Eye (tissue), 1 donor: ENCODE measurements at regions not wholly inside any gene's neighbourhood (a gene's known extent, or its start where the extent isn't known, plus 50 kb on each side); places are given as distances from the start of the nearest gene placed in this dataset.
"Not testable (repeated sequence)": the region's sequence is repeated elsewhere in the genome, so short reads cannot be mapped to it uniquely, and the experiment has no call there.

Source experiments
- DNase-seq: peaks from one replicate; pipeline ENCODE4 v3.0.0-alpha.2; 2015

DNA sequence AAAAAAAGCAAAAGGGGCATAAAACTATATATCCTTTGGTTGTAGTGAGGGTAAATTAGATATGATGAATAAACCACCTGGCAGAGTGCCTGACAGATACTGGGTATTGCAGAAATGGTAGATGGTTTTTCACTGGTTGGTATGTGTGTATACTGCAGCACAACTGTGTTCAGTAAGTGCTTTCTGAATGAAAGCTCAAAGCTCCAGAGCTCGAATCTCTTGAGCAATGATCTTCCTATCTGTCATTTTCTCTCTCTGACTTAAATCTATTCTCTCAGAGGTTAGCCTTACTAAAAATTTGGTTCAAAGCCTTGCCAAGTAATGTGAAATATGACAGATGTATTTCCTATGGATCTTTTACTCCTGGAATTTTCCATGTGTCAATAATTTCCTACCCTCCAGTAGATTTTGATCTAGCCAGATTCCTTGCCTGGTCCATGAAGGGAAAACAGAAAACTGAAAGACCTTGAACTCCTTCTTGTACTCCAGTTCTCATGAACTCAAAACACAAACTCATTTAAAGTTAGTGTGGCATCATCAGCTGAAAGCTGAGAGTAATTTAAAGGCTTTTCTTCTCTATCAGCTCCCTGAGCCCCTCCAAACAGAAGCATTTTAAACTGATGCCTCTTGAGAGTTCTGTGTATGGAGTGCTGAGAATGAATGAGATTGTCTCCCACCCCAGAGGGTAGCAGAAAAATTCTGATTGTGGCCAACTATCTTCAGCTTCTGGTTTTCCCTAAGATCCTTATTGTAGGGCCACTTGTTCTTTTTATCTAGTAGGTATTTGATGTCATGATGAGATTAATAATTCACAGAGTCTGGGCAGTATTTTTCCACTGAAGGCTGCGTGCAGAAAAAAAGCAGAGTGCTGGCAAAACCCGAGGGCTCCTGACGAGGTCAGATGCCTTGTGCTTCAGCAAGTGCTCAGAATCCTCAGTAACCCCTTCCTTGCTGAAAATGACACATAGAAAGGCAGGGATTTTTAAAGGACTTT is 363.4 kb upstream of the BOD1L1 start:
- peak; percentile 77 for DNase-seq

DNA sequence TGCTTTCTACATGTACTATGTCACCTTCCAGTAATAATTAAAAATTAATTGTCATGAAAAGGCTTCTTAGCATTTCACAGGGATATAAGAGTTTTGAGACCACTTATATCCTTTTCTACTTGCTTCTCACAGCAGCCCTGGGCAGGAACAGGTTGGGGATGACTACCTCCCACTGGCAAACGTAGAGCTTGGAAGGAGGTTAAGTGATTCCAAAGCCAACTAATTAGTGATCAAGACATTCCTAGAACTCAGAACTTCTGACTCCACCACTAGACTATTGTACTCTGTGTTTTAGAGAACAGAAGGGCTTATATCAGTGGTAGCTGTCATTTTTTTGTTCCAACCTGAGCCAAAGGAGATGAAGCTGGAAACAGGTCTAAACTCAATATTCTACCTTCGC is 364.5 kb upstream of the BOD1L1 start:
- no peak for DNase-seq

DNA sequence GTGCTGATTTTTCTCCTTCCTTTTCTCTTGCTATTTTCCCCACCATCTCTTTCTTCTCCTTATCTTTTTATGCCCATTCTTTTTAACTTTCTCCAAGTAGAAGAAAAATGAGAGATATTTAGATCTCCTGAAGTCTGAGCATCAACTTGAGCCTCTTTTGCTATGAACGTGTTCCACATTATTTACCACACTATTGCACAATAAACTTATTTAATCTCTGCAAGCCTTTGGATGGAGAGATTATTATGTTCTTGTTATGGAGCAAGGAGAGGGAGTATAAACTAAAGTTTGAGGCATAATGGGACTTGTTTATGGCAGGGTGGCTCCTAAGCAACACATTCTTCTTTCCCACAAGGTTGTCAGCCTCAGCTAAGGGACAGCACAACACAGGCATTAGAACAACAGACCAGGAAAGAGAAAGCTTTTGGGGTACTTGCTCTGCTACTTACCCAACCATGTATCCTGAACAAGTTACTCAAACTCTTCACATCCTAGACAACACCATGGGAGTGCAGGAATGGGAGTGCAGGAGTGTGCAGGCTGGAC is 365.5 kb upstream of the BOD1L1 start:
- DNase-seq = no peak

DNA sequence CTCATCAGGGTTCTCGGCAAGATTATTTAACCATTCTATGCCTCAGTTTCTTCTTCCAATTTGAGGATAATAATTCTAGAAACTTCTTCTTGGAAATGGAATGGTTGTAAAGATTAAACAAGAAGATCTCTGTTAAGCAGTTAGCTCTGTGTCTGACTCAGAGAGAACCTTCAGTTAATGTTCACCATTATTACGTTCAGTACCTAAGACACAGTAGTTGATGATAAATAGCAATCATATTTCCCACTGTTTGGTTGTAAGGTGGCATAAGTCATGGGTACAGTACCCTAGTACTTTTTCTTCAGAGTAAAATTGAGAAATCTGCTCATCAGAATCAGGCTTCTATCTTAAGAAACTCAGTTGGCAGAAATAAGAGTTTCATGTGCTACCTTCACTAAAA is 366.5 kb upstream of the BOD1L1 start:
- DNase-seq = no peak

DNA sequence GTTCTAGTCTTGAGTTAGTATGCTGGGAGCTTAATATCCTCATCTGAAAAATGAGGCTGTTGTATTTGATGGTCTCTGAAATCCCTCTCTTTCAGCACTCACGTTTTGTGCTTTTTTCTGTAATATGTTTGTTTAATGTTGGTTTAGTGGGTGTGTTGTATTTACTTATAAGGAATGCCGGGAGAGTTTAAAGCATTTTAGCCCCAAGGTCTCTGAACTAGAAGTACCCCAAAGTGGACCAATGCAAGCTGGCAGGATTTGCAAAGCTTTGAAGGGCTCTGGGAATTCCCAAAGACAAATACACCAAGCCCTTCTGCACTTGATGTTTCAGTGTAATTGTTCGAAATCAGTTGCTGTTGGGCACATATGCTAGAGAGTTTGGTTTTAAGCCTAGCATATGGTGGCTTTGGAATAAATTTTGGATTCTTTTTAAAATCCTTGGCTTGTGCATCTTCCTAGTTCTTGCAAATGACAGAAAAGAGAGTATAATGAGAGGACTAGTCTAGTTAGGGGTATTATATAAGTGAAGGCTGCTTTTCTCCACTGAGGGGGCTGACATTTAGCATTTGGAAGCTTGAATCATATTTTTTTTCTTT is 371.4 kb upstream of the BOD1L1 start:
- no peak for DNase-seq

DNA sequence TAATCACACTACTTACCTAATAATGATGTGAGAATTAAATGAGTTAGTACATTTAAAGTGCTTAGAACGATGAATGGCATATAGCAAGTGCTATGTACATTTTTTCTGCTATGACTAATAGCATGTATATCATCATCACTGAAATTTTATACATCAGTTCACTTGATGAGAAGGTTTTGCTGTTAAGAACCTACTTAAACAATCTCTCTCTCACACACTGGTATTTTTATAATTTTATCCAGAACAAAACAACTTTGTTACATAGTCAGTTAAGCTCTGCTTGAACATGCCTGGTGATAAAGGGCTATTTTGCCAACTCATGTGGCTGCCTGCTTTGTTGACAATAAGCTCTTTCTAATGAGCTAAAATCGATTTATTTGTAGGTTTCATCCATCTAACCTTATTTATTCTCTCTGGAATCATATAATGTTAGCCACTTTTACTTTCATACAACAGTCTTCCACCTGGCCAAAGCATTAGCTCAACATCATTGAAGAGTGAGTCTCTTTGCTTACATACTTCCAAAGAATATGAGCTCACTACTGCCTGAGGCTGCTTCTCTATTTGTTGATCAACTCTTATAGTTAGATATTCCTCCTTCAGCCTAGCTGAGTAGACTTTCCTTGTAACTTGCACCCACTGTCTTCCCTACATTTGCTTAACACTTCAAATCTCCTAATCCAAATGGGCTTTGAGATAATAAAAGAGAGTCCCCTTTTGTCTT is 372.7 kb upstream of the BOD1L1 start:
- DNase-seq = no peak

DNA sequence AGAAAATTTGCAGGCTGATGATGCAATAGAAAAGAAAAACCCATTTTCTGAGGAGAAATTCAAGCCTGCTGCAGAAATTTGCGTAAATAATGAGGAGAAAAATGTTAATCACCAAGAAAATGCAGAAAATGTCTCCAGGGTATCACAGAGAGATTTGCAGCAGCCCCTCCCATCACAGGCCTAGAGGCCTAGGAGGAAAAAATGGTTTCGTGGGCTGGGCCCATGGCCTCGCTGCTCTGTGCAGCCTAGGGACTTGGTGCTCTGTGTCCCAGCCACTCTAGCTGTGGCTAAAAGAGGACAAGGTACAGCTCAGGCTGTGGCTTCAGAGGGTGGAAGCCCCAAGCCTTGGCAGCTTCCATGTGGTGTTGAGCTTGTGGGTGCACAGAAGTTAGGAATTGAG is 374.8 kb upstream of the BOD1L1 start:
- DNase-seq = not testable (repeated sequence)

DNA sequence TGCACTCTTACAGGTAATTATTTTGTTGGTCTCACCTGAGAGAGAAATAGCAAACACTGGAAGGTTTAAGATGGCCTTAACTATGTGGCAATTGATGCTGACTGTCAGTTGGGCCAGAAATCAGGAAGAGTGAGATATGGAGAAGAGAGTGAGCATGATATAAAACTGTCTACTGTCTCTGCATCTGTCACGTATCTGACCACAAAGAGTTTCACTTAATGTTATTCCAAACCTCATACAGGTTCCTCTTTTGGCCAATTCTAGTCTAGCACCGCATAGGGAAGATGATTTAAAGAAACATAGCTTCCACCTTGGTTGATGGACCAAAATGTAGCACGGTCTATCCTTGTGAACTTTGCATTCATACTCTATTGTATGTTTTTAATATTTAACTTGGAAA is 381.0 kb upstream of the BOD1L1 start:
- DNase-seq = no peak

DNA sequence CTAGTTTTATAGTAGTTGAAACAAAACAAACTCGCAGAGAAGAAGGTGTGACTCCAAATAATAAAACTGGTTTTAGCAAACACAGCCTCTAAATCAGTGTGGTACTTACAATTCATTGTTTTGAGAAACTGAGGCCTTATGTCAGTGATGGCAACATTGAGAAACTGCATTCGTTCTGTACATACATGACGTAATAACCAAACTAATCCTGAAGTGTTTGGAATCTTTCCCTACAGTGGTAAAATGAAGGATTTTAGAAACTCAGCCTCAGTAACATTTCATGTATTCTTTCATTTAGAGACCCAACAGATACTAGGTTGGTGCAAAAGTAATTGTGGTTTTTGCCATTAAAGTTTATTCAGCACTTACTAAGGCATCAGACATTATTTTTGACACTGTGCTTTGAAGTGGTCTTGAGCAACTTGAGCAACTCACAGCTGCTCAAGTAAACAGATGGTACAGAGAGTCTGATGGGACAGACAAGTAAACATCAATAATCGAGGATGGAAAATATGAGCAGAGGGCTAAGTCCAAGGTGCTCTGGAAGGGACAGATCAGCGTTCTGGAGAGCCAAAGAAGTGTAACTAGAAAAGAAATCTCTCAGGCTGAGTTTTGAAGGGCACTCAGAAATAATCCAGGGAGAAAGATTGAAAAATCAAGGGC is 390.8 kb upstream of the BOD1L1 start:
- no peak for DNase-seq

DNA sequence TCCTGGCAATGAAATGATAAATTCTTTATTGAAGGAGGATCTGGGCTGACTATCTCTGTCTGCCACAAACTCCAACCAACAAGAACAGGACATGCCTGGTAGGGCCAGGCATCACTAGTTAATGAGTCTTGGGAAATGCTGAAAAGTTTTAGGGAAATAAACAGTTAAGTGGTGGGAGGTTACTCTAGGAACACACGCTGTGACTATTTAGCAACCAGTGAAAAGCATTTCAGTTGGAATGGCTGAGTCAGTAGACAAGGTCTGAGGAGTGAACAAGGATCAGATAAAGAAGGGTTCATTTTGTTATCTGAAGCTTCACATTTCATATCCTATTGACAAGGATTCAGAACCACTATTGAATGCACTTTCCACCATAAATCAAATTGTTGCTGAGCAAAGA is 394.9 kb upstream of the BOD1L1 start:
- no peak for DNase-seq

DNA sequence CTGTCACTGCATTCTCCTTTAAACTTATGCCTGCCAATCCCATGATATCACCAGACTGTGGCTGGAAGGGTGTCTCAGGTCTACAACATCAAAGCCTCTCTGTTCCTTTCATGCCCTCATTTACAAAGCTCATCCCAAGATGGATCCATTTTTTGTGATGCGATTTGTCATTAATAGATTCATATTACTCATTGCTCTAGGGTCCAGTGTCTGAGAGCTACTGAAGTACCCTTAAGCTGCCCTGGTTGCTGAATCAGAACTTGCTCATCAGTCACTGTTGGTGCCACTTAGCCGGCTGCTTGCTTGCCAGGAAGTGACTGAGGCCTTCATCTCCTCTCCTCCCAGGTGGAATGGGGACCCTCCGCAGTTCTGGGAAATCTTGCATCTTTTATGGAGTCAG is 395.5 kb upstream of the BOD1L1 start:
- no peak for DNase-seq

DNA sequence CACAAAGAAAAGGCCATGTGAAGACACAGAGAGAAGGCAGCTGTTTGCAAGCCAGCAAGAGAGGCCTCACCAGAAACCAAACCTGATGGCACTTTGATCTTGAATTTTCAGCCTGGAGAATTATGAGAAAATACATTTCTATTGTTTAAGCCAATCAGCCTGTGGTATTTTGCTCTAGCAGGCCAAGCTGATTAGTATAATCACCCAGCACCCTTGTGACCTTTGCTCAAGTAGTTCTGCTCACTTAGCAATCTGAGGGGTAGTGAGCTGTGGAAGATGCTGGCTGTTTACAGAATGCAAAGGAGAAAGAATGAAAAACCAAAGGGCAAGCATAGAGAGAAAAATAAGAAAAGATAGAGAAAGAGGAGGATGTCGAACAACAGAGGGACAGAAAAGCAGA is 396.4 kb upstream of the BOD1L1 start:
- peak; percentile 21 for DNase-seq

DNA sequence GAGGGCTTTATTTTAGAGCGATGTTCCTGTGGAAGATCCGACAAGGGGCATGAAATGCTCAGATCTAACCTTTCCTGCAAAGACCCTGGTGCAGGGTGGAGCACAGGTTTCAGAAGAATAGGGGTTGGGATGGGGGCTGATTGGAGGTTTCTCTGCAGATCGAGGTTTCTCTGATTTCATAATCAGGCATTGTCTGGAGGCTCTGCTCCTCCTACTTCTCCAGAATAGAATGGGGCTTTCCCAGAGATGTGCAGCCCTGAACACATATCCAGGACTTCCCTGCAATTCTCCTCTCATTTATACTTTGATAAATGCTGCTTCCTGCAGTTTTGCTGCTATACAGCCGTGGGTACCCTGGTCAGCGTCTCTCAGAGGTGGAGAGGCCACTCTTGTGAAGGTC is 397.6 kb upstream of the BOD1L1 start:
- no peak for DNase-seq

DNA sequence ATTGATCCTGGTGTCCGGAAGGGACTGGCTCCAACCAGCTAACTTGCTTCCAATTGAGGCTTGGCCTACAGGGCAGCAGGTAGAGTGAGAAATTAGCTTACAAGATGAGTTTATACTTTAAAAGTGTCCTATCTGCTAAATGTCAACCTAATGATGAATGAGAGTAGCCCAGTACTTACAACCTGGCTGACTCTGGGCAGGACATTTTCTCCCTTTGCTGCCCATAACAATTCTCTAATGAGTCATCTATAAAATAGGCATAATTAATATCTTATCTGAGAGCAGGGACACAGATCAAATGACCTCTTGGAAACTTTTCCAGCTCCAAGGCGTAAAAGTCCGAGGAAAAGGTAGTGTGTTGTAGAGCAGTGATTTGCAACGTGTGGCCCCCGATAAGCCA is 398.4 kb upstream of the BOD1L1 start:
- no peak for DNase-seq

DNA sequence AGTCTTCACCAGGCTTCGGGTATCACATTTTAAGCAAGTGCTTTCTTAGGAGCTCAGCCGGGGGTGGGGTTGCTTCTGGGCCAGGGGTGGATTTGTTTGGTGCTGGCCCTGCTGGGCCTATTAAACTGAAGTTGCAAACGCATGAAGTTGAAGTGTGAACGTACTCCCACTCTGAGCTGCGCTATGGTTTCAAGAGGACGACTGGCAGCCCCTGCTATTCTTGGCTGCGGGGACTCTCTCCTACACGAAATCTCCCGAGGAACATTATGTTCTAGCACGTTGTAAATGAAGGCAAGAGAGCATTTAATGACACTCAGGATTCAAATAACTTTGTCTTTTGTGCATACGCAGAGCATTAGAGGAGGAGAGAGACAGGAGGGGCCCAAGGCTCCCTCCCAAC is 401.3 kb upstream of the BOD1L1 start:
- DNase-seq = no peak

DNA sequence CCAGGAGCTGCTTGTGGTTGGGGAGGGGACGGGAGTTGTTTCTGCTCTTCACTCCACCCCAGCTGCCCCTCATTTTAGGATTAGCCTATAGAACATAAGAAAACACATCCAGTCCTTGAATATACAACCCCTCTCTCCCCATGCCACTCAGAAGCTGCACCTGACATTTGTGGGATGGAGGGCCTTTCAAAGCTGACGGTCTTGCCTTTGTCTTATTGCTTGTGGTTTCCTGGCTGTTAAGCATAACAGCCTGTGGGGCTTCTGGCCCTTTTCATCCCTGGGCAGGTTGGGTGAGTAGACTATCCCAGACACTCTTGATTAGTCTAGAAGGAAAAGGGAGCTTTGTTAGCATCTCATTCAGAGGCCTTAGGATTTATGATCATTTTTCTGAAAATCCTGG is 407.6 kb upstream of the BOD1L1 start:
- DNase-seq = no peak

DNA sequence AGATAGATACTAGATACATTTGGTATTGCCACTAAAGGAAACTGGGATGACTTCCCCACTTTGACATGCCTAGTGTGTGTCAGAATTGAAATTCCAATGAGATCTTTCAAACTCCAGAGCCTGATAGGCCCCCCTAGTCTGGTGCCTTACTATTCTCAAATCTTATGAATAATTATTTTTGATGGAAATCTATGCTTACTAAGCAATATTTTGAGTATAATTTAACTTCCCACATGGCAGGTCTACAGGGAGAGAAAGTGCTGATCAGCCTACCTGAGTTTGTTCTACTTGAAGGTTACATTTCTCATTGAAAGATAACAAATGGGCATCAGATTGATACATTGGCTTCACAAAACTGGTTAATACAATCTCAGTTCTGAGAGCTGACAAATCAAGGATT is 415.7 kb upstream of the BOD1L1 start:
- no peak for DNase-seq

DNA sequence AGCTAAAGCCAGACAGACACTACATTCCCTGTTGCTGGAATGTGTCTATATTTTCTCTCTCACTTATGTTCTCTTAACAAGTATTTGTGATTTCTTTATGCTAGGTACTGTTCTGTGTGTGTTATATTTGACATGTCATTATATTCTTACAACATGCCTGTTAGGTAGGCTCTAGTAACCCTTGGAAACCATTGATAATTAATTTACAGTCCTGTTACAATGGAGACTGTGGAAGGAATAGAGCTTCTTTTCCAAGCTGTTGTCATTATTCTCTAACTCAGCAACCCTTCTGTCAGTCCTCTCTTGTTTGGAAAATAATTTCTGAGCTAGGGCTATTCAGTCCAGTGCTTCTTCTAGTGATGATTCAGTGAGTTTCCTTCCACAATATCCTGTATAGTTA is 419.1 kb upstream of the BOD1L1 start:
- DNase-seq = no peak

DNA sequence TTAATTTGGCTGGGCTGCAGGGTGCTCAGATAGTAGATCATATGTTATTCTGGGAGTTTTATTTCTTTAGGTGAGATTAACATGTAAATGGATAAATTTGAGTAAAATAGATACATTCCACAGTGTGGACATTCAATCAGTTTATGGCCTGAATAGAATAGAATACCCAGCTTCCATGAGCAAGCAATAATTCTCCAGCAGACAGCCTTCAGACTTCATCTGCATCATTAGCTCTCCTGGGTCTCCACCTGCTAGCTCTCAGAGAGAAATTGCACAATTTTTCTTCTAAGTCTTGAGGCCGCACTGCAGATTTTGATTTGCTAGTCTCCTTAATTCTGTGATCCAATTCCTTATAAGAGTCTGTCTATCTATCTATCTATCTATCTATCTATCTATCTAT is 420.3 kb upstream of the BOD1L1 start:
- DNase-seq = no peak

DNA sequence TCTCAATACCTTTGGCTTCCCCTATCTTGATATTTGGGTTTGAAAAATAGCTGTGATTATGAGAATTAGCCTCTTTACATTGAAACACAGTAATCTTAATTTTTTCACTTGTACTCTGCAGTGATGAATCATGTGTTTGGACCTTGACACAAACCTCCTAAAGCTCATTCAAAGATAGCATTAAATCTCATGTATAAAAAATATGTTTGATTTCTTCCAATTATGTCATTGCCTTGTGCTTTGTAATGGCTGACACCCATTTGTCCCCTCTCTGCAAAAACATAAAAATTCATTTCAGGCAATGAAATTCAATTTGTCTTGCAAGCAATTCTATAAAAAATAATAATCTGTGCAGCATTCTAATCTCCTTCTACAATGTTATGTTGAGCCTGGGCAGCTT is 422.4 kb upstream of the BOD1L1 start:
- no peak for DNase-seq

DNA sequence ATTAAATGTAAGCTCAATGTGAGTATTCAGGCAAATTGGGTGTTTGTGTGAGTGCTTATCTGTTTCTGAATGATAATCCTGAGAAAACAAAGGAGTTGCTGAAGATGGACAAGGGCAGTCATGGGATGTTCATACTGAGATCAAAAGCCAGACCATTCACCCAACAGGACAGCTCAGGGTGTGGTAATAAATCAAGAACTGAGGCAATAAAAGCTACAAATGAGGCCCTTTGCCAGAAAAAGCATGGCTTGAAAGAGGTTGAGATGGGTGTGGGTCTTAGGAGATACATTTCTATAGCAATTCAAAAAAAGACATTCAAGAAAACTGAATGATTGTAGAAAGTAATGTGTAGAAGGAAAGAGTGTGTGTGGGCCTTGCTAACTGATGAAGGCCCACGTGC is 425.8 kb upstream of the BOD1L1 start:
- no peak for DNase-seq

DNA sequence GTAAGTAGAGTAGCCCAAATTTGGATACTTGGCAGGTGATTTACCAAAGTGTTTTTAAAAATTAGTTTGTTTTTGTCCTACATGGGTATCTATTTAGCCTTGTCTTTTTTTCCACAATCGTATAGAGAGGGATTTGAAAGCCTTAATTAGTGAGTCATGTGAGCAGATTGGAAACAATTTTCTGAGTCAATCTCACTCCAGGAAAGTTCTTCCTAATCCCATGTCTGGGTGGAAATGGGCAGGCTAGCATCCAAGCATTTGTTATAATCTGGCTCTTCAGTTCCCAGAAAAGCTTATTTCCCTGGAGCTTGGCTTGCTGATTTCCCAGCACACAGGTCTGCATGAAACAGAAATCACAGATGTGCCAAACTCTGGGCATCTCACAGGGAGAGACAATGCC is 426.9 kb upstream of the BOD1L1 start:
- DNase-seq = no peak

DNA sequence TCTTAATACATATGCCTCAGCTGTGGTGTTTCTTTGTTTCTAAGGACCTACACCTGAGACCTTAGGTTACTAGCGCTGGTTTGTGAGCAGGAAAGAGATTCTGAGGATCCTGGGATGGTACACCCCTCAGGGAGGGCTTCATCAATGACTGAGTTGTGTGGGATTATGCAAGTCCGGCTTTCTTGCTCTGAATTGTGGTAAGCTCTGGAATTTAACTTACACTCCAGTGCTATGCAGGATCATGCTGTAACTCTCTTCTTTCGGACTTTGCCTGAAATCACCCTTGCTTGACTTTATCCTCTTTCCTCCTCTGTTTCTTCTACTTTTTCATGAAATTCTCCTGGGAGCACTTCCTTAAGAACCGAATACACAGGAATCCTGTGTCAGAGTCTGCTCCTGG is 431.5 kb upstream of the BOD1L1 start:
- DNase-seq = no peak
